GM18867 (cell line): ENCODE measurements at regions not wholly inside any gene's neighbourhood (a gene's known extent, or its start where the extent isn't known, plus 50 kb on each side); places are given as distances from the start of the nearest gene placed in this dataset.

ENCODE experiments used
- ATAC-seq: cut with Tn5 transposase; IDR thresholded peaks from one replicate; pipeline ENCODE4 v1.9.1; 2021; ENCODE audit warnings: mild to moderate bottlenecking, moderate library complexity; ENCODE audit not compliant: unreplicated experiment

DNA sequence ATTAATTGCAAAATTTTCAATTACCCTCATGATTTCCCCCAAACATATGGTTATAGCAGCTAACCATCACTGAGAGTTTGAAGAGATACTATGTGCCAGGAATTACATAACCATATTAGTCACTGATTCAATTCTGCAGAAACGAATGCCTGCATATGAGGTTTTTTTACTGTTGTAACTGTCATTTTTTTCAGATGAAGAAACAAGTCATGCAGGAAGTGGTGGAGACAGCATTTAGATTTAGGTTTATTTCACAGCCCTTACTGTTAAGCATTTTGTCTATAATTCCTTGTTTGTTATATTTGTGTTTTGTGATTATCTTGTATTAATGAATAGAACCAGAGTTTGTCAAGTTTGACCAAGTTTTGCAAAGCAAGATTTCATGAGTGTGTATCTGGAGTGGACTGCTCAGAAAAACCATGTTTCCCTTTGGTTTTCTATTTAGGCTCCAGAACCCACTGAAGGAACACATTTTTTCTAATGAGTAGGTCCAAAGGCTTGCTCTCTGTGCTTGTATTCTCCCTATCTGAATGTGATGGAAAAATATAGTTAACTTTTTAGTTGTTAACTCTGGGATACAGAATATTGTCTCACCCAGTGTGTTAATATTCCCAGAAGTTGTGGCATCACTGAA, 308.5 kb upstream of the ADAMTS5 start:
- ATAC-seq = no peak

- ATAC-seq = no peak
Observed at GRCh38 chr21:27269644-27270043, 302.8 kb upstream of the ADAMTS5 start.

- no peak for ATAC-seq
Observed at GRCh38 chr21:27268290-27268689, 301.4 kb upstream of the ADAMTS5 start.

- ATAC-seq = no peak
Observed at GRCh38 chr21:27265949-27266348, 299.1 kb upstream of the ADAMTS5 start.

GRCh38 chr21:27265492-27265891, 298.6 kb upstream of the ADAMTS5 start:
- ATAC-seq = no peak

- ATAC-seq = no peak
Observed at GRCh38 chr21:27261676-27262075, 294.8 kb upstream of the ADAMTS5 start.

DNA sequence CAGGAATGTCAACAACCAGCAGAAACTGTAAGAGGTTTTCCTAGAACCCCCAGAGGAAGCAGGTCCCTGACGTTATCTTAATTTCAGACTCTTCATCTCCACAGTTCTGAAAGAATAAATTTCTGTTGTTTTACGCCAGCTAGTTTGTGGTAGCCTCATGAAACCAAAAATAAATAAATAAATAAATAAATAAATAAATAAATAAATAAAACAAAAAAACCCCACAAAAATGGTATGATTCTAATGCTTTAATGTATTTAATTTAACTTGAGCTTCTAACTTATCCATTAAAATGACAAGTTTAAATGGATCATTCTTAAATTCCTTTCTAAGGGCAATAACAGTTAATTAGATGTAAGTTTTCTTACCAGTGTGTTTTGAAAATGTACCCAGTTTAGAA, 293.8 kb upstream of the ADAMTS5 start:
- no peak for ATAC-seq

GRCh38 chr21:27258742-27259448, 292.0 kb upstream of the ADAMTS5 start:
- no peak for ATAC-seq

GRCh38 chr21:27257908-27258556, 291.1 kb upstream of the ADAMTS5 start:
- no peak for ATAC-seq

- ATAC-seq = no peak
Observed at GRCh38 chr21:27257226-27257625, 290.3 kb upstream of the ADAMTS5 start.

- ATAC-seq = no peak
Observed at GRCh38 chr21:27251752-27252151, 284.9 kb upstream of the ADAMTS5 start.

DNA sequence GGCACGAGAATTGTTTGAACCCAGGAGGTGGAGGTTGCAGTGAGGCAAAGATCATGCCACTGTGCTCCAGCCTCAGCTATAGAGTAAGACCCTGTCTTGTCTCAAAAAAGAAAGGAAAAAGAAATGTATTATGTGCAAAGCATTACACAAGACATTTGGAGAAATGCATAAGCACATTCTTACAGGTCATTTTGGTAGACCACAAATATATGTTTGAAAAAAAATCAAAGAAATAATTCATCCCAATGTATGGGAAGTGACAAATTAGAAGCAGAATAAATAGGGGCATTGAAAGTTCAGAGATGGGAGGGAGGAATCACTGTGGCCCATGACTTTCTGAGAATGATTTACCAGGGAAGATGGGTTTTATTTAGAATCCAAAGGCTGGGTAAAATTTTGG, 283.5 kb upstream of the ADAMTS5 start:
- ATAC-seq = no peak

DNA sequence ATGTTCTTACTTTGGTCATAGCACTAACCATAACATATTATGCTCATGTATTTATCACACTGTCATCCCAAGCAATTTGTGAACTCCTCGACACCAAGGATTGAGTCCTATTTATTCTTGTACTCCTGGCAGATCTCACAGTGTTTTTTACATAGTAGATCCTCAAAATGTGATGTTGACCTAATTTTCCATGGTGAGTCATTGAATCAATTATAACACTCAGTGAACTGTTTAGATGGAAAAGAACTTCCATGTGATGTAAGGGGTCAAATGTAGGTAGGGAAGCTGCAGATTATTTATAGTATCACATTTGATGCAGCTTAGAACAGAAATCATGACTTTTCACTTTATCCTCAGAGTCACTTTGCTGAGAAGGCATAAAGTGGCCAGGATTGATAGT, 281.9 kb upstream of the ADAMTS5 start:
- no peak for ATAC-seq

DNA sequence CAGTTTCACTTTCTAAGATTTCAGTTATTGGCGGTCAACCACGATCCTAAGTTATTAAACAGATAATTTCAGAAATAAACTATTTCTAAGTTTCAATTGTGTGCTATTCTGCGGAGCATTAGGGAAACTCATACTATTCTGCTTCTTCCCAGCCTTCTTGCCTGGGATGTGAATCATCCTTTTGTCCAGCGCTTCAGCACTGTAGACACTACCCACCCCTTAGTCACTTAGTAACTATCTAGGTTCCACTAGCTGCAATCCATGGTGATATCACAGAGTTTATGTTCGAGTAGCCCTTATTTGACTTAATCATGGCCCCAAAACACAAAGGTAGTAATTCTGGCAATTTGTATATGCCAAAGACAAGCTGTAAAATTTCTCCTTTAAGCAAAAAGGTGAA, 279.9 kb upstream of the ADAMTS5 start:
- no peak for ATAC-seq

DNA sequence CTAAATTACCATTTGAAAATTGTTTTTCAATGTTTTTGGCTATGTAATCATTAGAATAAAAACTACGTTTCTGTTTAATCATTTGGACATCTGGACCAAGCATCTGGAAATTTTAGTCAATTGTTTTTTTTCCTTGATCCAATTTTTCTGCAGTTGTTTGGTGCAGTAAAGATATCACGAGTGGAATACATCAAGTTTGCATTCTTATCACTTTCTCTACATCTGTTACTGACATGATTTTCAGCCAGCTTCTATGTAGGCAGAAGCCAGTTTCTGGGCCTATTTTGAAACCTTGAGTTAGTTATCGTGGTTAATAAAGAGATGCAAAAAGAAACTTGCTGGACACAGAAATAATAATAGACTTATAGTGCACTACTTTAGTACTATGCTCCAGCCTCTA, 277.9 kb upstream of the ADAMTS5 start:
- no peak for ATAC-seq

- ATAC-seq = no peak
Observed at GRCh38 chr21:27244352-27244751, 277.5 kb upstream of the ADAMTS5 start.

DNA sequence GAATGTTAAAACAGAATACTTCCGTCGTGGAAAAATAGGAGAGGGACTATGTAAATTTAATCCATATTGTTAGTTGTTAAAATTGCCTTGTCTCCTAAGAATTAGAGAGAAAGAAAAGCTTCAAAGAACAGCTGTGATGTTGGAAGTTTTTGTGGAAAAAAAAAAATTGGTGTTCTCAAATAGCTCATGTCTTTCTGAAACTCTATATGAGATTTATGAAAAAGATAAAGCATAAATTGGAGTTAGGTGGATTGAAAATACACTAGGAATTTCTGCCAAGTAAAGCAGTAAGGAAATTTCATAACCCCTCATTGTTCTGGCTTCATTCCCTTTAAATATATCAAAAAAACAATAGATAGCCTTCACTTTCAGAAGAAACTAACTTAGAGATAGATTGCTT, 274.0 kb upstream of the ADAMTS5 start:
- ATAC-seq = no peak

DNA sequence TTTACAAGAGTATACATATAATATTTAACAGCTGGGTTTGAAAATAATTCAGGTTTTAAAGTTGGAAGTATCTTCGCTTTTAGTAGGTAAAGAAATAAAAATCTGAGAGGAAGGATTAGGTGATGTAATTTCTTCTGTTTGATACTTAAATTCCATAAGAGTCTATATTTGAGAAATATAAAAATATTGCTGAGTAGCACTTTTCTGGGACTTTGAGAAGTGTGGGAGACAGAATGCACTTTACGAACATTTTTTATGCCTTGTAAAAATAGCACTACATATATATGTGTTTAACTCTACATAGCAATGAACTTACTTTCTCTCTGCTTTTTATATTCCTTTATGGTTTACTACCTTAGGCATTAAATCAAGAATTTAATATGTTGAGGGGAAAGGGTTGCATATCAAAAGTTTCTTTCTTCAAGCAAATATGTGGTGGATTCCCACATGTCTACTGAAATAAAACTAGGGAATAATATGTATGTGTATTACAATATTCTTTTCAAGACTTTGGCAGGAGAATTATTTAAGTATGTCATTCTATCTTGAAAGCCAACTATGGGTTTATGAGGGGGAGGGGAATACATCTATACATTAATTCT, 266.7 kb upstream of the ADAMTS5 start:
- ATAC-seq = no peak

DNA sequence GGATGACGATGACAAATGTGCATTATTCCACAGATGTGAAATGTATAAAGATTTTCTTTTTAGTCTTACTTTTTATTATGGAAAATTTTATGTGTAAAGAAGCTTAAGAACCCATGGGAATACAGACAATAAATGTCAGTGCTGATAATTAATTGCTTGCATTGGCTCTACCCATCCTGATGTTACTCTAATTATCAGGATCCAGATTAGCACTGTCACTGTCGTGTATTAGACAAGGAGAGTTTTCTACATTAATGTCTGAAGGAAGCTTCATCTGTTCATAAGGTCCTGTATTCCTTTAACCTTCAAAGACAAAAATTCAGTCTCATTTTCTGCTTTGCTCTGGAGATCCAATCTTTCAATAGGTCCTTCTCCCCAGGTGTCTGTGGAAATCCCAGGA, 259.1 kb upstream of the ADAMTS5 start:
- ATAC-seq = no peak

- no peak for ATAC-seq
Observed at GRCh38 chr21:27225151-27225550, 258.3 kb upstream of the ADAMTS5 start.

- ATAC-seq = no peak
Observed at GRCh38 chr21:27224169-27224568, 257.3 kb upstream of the ADAMTS5 start.

DNA sequence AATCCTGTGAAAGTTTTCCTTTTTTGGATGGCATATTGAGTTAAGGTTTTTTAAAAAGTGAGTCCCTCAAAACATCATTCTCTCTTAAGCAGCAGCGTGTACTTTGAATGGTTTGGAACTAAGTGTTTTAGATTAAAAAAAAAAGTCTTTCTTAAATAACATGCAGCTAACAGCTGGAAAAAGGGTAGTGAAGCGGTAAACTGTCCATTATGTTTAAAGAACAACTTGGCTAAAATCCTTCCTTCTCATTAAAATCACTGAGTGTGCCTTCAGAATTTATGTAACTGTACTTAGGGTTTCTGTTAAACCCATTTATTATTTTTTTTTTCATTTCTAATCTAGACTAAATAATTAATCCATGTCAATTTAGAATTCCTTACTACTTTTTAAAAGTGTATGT, 254.2 kb upstream of the ADAMTS5 start:
- ATAC-seq = no peak
